Heart left ventricle (tissue), 16 donors: ENCODE measurements at regions not wholly inside any gene's neighbourhood (a gene's known extent, or its start where the extent isn't known, plus 50 kb on each side); places are given as distances from the start of the nearest gene placed in this dataset.

ENCODE experiments used
- ATAC-seq, 4 donors: fragments of 200-7000 bp; cut with Tn5 transposase; one replicate each; pipeline ENCODE4 v1.9.1; 2020 to 2022; ENCODE audit warnings: moderate library complexity in 4 of 4, mild to moderate bottlenecking in 3 of 4, moderate number of reproducible peaks in 1 of 4
- DNase-seq, 5 donors: peaks; one replicate each; pipeline ENCODE4 v3.0.0-alpha.2; 2020
- H3K27ac ChIP-seq, 12 donors: fragments of 200-600 bp; sonication (generic) in 4 of 12; one replicate each; pipeline versions ENCODE4 v1.5.0 to v1.8.0; 2016 to 2022; ENCODE audit warnings: mild to moderate bottlenecking in 2 of 12
- H3K27me3 ChIP-seq, 9 donors: fragments of 200-600 bp; sonication (generic) in 2 of 9; one replicate each; pipeline versions ENCODE4 v1.5.1 to v1.8.0; 2016 to 2022; ENCODE audit warnings: mild to moderate bottlenecking in 3 of 9
- H3K36me3 ChIP-seq, 9 donors: fragments of 200-600 bp; sonication (generic) in 2 of 9; one replicate each; pipeline versions ENCODE4 v1.5.0 to v1.8.0; 2018 to 2022; ENCODE audit warnings: mild to moderate bottlenecking in 2 of 9
- H3K4me1 ChIP-seq, 12 donors: fragments of 200-600 bp; sonication (generic) in 4 of 12; one replicate each; pipeline versions ENCODE4 v1.5.0 to v1.8.0; 2016 to 2022; ENCODE audit warnings: mild to moderate bottlenecking in 3 of 12
- H3K4me3 ChIP-seq, 12 donors: fragments of 200-600 bp; sonication (generic) in 4 of 12; one replicate each; pipeline versions ENCODE4 v1.5.0 to v1.8.0; 2017 to 2022; ENCODE audit warnings: mild to moderate bottlenecking in 9 of 12, moderate library complexity in 4 of 12
- H3K9me3 ChIP-seq, 12 donors: fragments of 200-600 bp; sonication (generic) in 4 of 12; one replicate each; pipeline versions ENCODE4 v1.5.0 to v1.8.0; 2016 to 2022; ENCODE audit warnings: mild to moderate bottlenecking in 1 of 12
- CTCF ChIP-seq, 12 donors: fragments of 200-600 bp; sonication (generic) in 4 of 12; IDR thresholded peaks; one replicate each; pipeline versions ENCODE4 v1.5.0 to v1.8.0; 2018 to 2022; ENCODE audit warnings: antibody characterized with exemption in 12 of 12, mild to moderate bottlenecking in 5 of 12
- POLR2A ChIP-seq, 2 donors: fragments of 450-650 bp; IDR thresholded peaks; one replicate each; pipeline ENCODE4 v1.6.1; 2017; ENCODE audit warnings: antibody characterized with exemption in 2 of 2, mild to moderate bottlenecking in 2 of 2, moderate library complexity in 2 of 2
- WGBS, 4 donors: extraction: QIAGEN DNeasy Blood & Tissue Kit in 2 of 4; methylation state at CpG; one replicate each; pipeline versions ENCODE4 v1.1.5 to v1.1.7; 2013 to 2018; 5-methylcytosine and 5-hydroxymethylcytosine counted together
- intact Hi-C, 10 donors: fragments of 100-400 bp; cut with DNase I; formaldehyde crosslinking; loops; one replicate each; pipeline versions ENCODE4 v1.11.1 to v1.14.2; 2022
- donor health status: ischemic (EF 13 %, LVEDD 7.1; RV severe dilation, severe dysfunction).
- donor health status: healthy with polysubstance abuse.
- donor health status: DM: no; HTN: yes; CAD: no.
- donor health status: DM: no; HTN: no; CAD: no.
- donor health status: ischemic (EF 25% LVEDD 6.9; RV normal size, moderate dysfunction).
- donor health status: ischemic (EF 25% LVEDD 5.7; RV mildly dilated, moderate dysfunction).
- donor health status: healthy.
- donor health status: DM: yes; HTN: yes; CAD: no.
- donor health status: ischemic (EF 35%, LVEDD 5.7; RV mildly dilated, moderate dysfunction).
- donor health status: nonischemic (EF 11% LVEDD 7.7; RV severe dilation, severe dysfunction).
- donor health status: DM: yes; HTN: yes; CAD: no.
- donor health status: PGD.
- donor health status: ischemic (EF 29% LVEDD 5.4; RV normal size, mild dysfunction).
- donor health status: nonischemic (EF 23%, LVEDD 6.1; RV moderate dilation, normal function).

GRCh38 chr7:31284106-31284505, 56.4 kb downstream of the NEUROD6 start:
- no peaks in the 10 kb centered on the region for H3K4me1 ChIP-seq
- no peaks in the 10 kb centered on the region for H3K36me3 ChIP-seq
- DNase-seq (no peak), ATAC-seq (no peak)
- intact Hi-C loops, result no loop called here
- WGBS, 4 donors, result 38 to 61% (median 46%) methylated on average over 4 of the region's 4 CpGs
- H3K9me3 ChIP-seq, result peaks cover 0 to 2% (median 0%) of the 10 kb centered on the region in 12 donors
- H3K4me3 ChIP-seq, result no peak overlapping the region
- no peak for TF ChIP-seq POLR2A (IDR thresholded peaks at IDR 0.05)
- no peak for TF ChIP-seq CTCF (IDR thresholded peaks at IDR 0.05)
- H3K27me3 ChIP-seq, result peaks cover 0 to 5% (median 0%) of the 10 kb centered on the region in 9 donors
- no peak overlapping the region for H3K27ac ChIP-seq

GRCh38 chr7:31271641-31272405, 68.7 kb downstream of the NEUROD6 start:
- WGBS, 4 donors, result 77 to 84% (median 81%) methylated on average over 5 of the region's 5 CpGs
- Histone ChIP-seq H3K9me3 (no peaks in the 10 kb centered on the region), H3K27me3 (no peaks in the 10 kb centered on the region), H3K27ac (no peak overlapping the region), H3K4me1 (no peaks in the 10 kb centered on the region), H3K4me3 (no peak overlapping the region), H3K36me3 (no peaks in the 10 kb centered on the region)
- intact Hi-C loops, result no loop called here
- TF ChIP-seq CTCF (IDR thresholded peaks at IDR 0.05), result no peak
- ATAC-seq, result no peak
- DNase-seq, result no peak

- WGBS, 4 donors, result 27 to 50% (median 42%) methylated on average over 1 of the region's 1 CpG
- DNase-seq (no peak), ATAC-seq (no peak)
- Histone ChIP-seq H3K27ac (no peak overlapping the region), H3K9me3 (no peaks in the 10 kb centered on the region), H3K36me3 (no peaks in the 10 kb centered on the region), H3K4me3 (no peak overlapping the region), H3K27me3 (peaks cover 0 to 5% (median 0%) of the 10 kb centered on the region in 9 donors), H3K4me1 (no peaks in the 10 kb centered on the region)
- TF ChIP-seq POLR2A (IDR thresholded peaks at IDR 0.05), result no peak
- no peak for TF ChIP-seq CTCF (IDR thresholded peaks at IDR 0.05)
- intact Hi-C loops, result no loop called here
Measured at GRCh38 chr7:31267486-31267885, 73.0 kb downstream of the NEUROD6 start.

- Histone ChIP-seq H3K36me3 (no peaks in the 10 kb centered on the region), H3K27me3 (peaks cover 0 to 11% (median 0%) of the 10 kb centered on the region in 9 donors), H3K9me3 (no peaks in the 10 kb centered on the region), H3K4me3 (no peak overlapping the region), H3K27ac (no peak overlapping the region), H3K4me1 (no peaks in the 10 kb centered on the region)
- ATAC-seq (no peak), DNase-seq (no peak)
- intact Hi-C loops, result no loop called here
- no peak for TF ChIP-seq POLR2A (IDR thresholded peaks at IDR 0.05)
- TF ChIP-seq CTCF (IDR thresholded peaks at IDR 0.05), result no peak
- 62 to 64% (median 62%) methylated on average over 2 of the region's 2 CpGs for WGBS, 4 donors
Measured at GRCh38 chr7:31263338-31263737, 77.2 kb downstream of the NEUROD6 start.
